GM18498 (cell line): ENCODE measurements at regions not wholly inside any gene's neighbourhood (a gene's known extent, or its start where the extent isn't known, plus 50 kb on each side); places are given as distances from the start of the nearest gene placed in this dataset.

Experiments
- ATAC-seq: cut with Tn5 transposase; IDR thresholded peaks from one replicate; pipeline ENCODE4 v1.9.1; 2021; ENCODE audit warnings: mild to moderate bottlenecking, moderate library complexity; ENCODE audit not compliant: unreplicated experiment

DNA sequence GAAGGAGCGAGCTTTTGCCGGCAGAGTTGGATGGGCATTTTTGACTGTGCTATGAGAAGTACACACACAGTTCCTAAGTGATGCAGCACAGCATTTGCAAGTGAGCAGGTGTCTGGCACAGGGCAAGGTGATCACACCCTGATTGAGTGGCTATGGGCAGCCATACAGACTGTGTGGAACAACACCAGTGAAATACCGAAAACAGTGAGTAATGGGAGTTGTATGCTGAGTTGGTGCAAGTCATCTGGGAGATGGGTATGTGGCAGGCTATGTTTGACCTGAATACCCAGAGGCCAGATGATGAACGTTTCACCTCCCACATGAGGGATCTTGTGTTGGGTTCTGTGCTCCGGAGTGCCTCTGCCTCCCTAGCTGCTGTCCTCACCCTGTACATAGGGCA, 53.5 kb upstream of the TIPARP start:
- no peak for ATAC-seq

- no peak for ATAC-seq
These were observed 54.1 kb upstream of the TIPARP start for GRCh38 chr3:156620260-156620659.

- no peak for ATAC-seq
These were observed 55.0 kb upstream of the TIPARP start for GRCh38 chr3:156619376-156619775.

GRCh38 chr3:156617781-156618180, 56.6 kb upstream of the TIPARP start:
- ATAC-seq = no peak

- no peak for ATAC-seq
These were observed 57.2 kb upstream of the TIPARP start for GRCh38 chr3:156617145-156617544.

GRCh38 chr3:156615592-156616173, 58.7 kb upstream of the TIPARP start:
- ATAC-seq = no peak

DNA sequence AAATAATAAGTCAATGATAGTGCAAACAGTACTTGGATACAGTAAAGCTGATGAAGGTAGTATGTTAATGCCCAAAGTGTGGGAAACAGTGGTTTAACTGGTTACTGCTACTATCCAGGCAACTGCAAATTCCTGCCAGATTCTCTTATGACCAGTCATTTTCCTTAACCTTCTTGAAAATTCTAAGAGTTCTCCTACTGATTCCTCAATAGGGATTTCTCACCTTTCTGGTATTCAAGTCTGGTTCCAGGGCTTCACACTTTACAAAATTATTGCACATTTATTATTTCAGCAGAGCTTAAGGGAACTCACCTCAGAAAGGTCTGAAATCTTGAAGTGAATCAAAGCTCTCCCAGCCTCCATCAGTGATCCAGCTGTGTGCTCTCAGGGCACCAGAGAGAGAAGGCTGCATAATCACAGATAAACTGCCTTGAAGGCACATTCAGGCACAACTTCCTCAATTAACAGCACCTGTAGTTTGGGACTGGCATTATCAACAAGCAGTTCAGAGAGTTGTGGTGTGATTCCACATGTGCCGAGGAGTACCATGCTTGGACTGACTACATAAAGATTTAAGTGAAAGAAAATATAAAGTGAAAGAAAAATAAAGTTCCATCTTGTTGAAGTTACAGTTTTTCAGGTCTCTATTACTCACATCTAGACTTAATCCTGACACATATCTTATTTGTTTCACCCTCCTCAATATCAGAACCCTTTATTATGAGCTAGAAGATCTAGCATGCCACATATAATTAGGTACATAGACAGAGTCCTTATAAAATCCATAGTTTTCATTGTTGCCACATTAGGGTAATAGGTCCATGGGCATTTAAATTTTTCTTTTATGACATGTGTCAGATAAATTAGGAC, 59.5 kb upstream of the TIPARP start:
- no peak for ATAC-seq

DNA sequence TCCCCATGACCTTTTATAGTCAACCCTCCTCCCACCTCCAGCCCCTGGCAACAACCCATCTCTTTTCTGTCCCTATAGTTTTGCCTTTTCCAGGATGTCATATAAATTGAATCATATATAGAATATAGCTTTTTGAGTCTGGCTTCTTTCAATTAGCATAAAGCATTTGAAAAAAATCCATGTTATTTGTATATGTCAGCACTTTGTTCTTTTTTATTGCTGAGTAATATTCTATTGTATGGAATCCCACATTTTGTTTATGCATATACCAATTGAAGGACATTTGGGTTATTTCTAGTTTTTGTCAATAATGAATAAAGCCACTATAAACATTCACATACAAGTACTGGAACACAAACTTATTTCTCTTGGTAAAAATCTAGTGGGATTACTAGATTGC, 58.0 kb upstream of the SSR3 start:
- no peak for ATAC-seq

- ATAC-seq = no peak
These were observed 57.1 kb upstream of the SSR3 start for GRCh38 chr3:156611870-156612494.

DNA sequence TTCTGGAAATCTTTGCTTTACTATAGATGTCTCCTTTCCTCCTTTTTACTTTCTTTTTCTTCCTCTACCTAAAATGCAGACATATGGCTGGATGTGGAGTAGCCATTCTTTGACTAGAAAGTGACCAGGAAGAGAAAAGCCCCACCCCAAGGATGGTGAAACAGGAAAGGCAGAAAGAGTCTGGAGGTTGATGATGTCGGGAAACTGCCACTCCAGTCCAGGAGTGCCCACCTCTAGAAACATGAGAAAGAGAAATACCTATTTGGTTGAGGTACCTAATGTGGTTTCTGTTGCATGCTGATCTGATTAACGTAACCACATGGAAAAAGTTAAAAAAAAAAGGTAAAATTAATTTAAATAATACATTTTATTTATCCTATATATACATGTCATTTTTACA, 55.2 kb upstream of the SSR3 start:
- ATAC-seq = no peak

DNA sequence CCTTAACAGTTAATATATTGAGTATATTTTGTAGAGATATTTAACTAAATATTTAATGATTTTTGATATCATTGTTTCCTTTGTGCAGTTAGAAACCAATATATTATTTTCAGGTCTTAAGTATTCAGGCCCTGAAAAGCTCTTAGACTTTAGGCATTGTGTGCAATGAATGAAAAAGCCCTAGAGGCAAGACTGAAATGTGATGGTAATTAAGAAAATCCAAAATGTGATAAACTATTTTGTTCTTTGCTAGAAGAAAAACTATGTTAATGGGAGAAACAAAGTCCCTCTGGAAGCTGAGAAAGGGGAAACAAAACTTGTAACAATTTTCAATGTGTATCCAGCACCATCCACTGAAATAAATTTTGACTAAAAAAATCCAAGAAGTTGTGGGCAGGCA, 54.6 kb upstream of the SSR3 start:
- ATAC-seq = no peak

DNA sequence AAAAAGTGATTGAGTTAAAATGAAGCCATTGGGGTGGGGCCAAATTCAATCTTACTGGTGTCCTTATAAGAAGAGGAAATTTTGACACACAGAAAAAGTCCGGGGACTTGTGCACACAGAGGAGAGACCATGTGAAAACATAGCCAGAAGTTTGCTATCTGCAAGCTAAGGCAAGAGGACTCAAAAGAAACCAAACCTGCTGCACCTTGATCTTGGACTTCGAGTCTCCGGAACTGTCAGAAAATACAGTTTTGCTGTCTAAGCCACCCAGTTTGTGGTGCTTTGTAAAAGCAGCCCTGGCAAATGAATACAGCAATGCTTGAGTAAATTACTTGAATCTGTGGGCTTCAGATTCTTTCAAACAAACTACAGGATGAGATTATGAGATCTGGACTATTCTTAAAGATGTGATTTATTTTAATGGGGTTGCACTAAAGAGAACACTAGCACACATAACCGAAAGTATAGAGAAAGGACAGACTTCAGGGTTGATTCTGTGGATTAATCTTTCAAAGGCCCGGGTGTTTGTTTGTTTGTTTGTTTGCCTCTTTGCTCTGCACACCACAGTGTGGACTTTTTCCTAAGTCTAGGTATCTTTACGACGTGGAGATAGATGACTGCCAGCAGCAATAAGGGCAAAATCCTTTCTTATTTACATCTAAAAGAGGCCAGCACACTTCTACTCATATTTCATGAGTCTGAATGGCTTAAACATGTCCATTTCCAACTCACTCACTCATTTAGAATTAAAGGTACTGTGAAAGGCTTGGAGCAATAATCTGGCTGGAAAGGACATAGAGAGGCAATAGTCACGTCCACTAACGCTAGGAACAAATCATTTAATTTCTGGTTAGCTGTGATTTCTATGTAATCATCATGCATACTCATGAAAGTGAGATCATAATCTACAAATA, 53.9 kb upstream of the SSR3 start:
- ATAC-seq = no peak

DNA sequence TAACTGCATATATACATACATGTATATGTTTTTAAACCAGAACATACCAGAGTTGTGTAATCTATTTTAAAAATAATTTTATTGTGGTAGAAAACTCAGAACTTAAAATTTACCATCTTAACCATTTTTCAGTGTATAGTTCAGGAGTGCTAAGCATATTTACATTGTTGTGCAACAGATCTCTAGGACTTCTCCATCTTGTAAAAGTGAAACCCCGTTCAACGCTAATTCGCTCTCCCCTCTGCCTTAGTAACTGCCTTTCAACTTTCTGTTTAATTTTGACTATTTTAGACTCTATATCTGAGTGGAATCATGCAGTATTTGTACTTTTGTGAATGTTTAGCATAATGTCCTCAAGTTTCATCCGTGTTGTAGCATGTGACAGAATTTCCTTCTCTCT, 51.8 kb upstream of the SSR3 start:
- ATAC-seq = peak; percentile 55

DNA sequence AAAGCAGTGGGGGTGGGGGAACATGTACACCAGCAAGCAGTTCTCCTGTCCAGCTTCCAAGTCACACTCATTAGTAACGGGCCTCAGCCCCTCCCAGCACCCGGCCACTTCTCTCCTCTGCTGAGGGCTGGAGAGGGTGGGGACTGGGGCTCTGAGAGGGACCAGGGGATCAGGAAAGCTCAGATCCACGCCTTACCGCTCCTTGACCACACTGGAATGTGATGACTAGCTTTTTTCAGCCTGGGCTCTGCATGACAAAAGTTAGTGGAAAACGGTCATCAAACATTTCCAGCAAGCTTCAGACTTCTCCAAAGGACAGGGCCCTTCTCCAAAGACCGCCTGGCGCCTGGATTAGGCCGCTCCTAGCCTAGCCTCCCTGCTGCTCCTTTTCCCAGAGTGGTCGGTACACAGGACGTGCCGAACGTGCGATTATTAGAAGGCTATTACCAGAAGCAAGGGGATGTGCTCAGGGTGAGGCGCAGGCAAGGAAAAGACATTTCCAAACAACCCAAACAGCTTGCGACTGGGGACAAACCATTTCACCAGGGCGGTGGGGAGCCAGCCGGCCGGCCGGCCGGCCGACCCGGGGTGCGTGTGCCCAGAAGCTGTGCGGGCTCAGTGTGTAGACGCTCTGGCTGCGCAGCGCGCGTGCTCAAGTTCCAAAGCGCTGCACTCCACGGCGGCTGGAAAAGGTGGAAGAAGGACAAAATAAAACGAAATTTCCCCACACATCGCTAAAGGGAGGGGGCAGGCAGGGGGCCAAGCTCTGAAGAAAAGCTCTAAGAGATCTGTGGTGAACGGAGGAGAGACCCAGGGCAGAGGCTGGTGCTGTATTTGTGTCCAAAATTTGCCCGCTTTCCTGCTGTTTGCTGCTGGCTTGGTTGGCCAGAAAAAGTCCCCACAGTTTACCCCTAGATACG, 51.0 kb upstream of the SSR3 start:
- peak; percentile 41 for ATAC-seq

DNA sequence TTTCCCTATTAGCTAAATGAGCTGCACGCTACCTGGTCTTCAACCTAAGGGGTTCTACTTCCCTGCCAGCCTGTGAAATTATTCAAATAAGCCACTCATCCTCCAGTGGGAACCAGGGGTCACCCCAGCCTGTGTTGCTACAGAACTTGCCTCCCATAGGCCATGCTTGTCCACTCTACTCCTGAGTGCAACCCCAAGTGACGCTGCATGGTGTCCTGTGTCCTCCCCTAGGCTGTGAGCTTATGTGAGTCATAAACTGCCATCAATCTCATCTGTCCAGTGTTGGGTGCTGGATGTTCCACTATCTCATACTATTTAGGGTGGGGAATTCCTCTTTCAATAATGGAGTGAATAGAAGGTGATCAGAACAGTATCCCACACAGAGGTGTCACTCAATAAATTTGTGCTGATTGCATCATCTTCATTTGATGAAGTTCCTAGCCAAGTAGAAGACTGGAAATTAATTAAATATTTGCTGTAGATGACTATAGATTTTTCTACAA, 49.8 kb upstream of the SSR3 start:
- ATAC-seq = no peak
